ENCODE measurements at regions not wholly inside any gene's neighbourhood (a gene's known extent, or its start where the extent isn't known, plus 50 kb on each side); places are given as distances from the start of the nearest gene placed in this dataset.

DNA sequence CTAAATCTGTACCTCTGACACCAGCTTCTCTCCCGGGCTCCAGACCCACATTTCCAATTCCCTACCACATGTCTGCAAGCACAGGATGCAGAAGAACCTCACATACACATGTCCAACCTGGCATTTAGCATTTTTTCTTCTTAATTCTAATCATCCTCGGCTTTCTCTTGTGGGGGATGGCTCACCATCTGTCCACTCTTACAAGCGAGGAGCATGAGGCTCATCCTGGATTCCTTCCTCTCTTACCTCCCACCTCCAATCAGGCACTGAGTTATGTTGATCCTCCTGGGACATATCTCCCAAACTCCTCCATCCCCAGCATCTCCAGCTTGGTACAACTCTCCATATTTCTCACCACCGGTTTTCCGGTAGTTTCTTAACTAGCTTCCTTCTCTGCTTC is 149.8 kb upstream of the LARGE1 start (continued):
- TF ChIP-seq REST (IDR thresholded peaks at IDR 0.05; ENCODE audit: low read depth) (no peak), EZH2 (IDR thresholded peaks at IDR 0.05) (no peak), POLR2AphosphoS5 (IDR thresholded peaks at IDR 0.05; ENCODE audit: low read depth, low read length) (no peak), CBX3 (IDR thresholded peaks at IDR 0.05; ENCODE audit: low read depth) (no peak), ZNF274 (IDR thresholded peaks at IDR 0.05; ENCODE audit: low read depth, low read length) (no peak), EGR1 (IDR thresholded peaks at IDR 0.05; ENCODE audit: low read depth) (no peak), POLR2A (IDR thresholded peaks at IDR 0.05; ENCODE audit: borderline replicate concordance, extremely low read depth, insufficient read depth, insufficient read length) (no peak), SP1 (IDR thresholded peaks at IDR 0.05; ENCODE audit: low read depth) (no peak)

DNA sequence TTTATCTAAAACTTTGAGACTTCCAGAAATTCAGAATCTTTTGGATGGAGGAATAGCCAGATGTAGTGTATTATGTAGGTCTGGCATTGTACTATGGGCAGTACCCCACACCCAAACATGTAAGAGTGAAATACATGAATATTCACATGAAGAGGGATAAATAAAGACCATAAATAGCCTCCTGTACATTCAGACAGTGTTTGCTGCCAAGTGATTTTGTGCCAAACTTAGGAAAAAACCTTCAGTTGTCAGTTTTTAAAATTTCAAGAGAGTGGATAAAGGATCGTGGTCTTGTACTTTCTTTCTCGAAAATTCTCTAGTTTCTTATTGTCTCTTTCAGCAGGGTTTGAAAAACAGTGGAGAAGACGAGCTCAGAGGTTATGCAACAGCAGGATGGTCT is 150.3 kb upstream of the LARGE1 start:
- ChIA-PET CTCF (no interaction called here), POLR2A (no interaction called here), RAD21 (ENCODE audit: low non-redundant PET in 1 of 2, low total read pairs in 2 of 2, uncharacterized antibody in 2 of 2, unreplicated experiment in 2 of 2) (no interaction called here)
- no peak for DNase-seq (ENCODE audit: low read depth, low spot score)
- Histone ChIP-seq H3K27me3 (ENCODE audit: insufficient read depth, low read length) (no peaks in the 10 kb centered on the region), H3K9me2 (ENCODE audit: insufficient read depth) (no peaks in the 10 kb centered on the region), H3K27ac (ENCODE audit: low read depth, low read length) (no peak overlapping the region), H3K4me3 (replicated peaks in 1 of 2; ENCODE audit: low read depth in 1 of 2, low read length in 2 of 2) (no peak overlapping the region), H4K20me1 (ENCODE audit: insufficient read depth) (no peaks in the 10 kb centered on the region), H3K9ac (ENCODE audit: low read length) (no peak overlapping the region), H2AFZ (ENCODE audit: low read depth, low read length, poor library complexity, severe bottlenecking) (no peak overlapping the region), H3K79me2 (ENCODE audit: insufficient read depth, low read length) (no peaks in the 10 kb centered on the region), H3K36me3 (ENCODE audit: control insufficient read depth in 1 of 2, insufficient read depth in 2 of 2, low read length in 2 of 2) (no peaks in the 10 kb centered on the region), H3K4me1 (ENCODE audit: control insufficient read depth in 1 of 2, insufficient read depth in 2 of 2, low read length in 2 of 2) (no peaks in the 10 kb centered on the region), H3K4me2 (ENCODE audit: low read length) (no peak overlapping the region), H3K9me3 (ENCODE audit: control insufficient read depth in 1 of 2, insufficient read depth in 1 of 2, low read depth in 1 of 2, low read length in 2 of 2) (peaks cover 12 to 36% of the 10 kb centered on the region in 2 experiments; a peak in 2 of 4 replicates)
- ATAC-seq, result no peak
- intact Hi-C loops (cut with micrococcal nuclease), result no loop called here
- no TSS peak for BruUV-seq (replicated peaks)
- TF ChIP-seq REST (IDR thresholded peaks at IDR 0.05; ENCODE audit: low read depth), result no peak
- TF ChIP-seq, protein P1, sequence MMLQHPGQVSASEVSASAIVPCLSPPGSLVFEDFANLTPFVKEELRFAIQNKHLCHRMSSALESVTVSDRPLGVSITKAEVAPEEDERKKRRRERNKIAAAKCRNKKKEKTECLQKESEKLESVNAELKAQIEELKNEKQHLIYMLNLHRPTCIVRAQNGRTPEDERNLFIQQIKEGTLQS (IDR thresholded peaks at IDR 0.05), result no peak
- no peak for TF ChIP-seq SIN3A (IDR thresholded peaks at IDR 0.05; ENCODE audit: low read depth)
- no peak for TF ChIP-seq YY1 (IDR thresholded peaks at IDR 0.05; ENCODE audit: extremely low read depth, insufficient replicate concordance, low read depth, low read length)
- no peak for TF ChIP-seq CBX3 (IDR thresholded peaks at IDR 0.05; ENCODE audit: low read depth)
- no peak for TF ChIP-seq TCF7L2 (IDR thresholded peaks at IDR 0.05; ENCODE audit: borderline replicate concordance, extremely low read depth, insufficient read depth, insufficient read length)
- no peak for TF ChIP-seq ZNF274 (IDR thresholded peaks at IDR 0.05; ENCODE audit: low read depth, low read length)
- TF ChIP-seq POLR2AphosphoS5 (IDR thresholded peaks at IDR 0.05; ENCODE audit: low read depth, low read length), result no peak
- TF ChIP-seq, protein P2, sequence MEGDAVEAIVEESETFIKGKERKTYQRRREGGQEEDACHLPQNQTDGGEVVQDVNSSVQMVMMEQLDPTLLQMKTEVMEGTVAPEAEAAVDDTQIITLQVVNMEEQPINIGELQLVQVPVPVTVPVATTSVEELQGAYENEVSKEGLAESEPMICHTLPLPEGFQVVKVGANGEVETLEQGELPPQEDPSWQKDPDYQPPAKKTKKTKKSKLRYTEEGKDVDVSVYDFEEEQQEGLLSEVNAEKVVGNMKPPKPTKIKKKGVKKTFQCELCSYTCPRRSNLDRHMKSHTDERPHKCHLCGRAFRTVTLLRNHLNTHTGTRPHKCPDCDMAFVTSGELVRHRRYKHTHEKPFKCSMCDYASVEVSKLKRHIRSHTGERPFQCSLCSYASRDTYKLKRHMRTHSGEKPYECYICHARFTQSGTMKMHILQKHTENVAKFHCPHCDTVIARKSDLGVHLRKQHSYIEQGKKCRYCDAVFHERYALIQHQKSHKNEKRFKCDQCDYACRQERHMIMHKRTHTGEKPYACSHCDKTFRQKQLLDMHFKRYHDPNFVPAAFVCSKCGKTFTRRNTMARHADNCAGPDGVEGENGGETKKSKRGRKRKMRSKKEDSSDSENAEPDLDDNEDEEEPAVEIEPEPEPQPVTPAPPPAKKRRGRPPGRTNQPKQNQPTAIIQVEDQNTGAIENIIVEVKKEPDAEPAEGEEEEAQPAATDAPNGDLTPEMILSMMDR (IDR thresholded peaks at IDR 0.05 in 2 of 3, conservative IDR thresholded peaks at IDR 0.05 in 1 of 3; ENCODE audit: borderline replicate concordance in 1 of 3, insufficient read depth in 1 of 3, low read depth in 2 of 3, low read length in 2 of 3), result no peak
- no peak for TF ChIP-seq ELF1 (IDR thresholded peaks at IDR 0.05; ENCODE audit: borderline replicate concordance, low read depth)
- no peak for TF ChIP-seq SRF (IDR thresholded peaks at IDR 0.05; ENCODE audit: low read depth)
- no peak for TF ChIP-seq EZH2 (IDR thresholded peaks at IDR 0.05)
